OCI-LY1 (cell line): ENCODE measurements at regions not wholly inside any gene's neighbourhood (a gene's known extent, or its start where the extent isn't known, plus 50 kb on each side); places are given as distances from the start of the nearest gene placed in this dataset.

Experiments
- CTCF ChIP-seq: fragments of 200-600 bp; sonication (generic), shearing (Covaris generic); IDR thresholded peaks from 2 replicates; pipeline ENCODE4 v1.5.1; 2017; ENCODE audit warnings: mild to moderate bottlenecking, antibody characterized with exemption, low read length, moderate library complexity, mixed read lengths
- EZH2 ChIP-seq: fragments of 200-600 bp; sonication (generic), shearing (Covaris generic); IDR thresholded peaks from 2 replicates; pipeline ENCODE4 v1.8.0; 2017; ENCODE audit warnings: borderline replicate concordance, mixed run types, mild to moderate bottlenecking, antibody characterized with exemption, low read length, moderate library complexity, mixed read lengths

DNA sequence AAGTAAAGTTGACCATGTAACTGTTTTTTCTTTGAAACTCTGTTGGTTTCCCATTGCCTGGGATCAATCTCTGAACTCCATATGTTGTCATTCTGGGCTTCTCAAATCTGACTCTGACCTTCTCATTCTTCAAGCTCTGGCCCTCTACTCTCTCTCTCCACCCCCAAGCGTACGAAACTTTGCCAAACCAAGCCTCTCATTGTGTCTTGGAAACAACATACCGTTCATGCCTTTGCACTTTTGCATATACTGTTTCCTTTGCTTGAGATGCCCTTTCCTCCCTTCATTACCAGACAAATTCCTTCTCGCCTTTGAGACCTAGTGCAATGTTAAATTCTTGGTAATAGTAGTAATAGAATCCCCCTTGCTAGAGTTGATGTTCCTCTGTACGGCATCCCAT is 113.7 kb downstream of the OLFM4 start:
- TF ChIP-seq CTCF (no peak), EZH2 (no peak)
